GM13976 (cell line): ENCODE measurements at regions not wholly inside any gene's neighbourhood (a gene's known extent, or its start where the extent isn't known, plus 50 kb on each side); places are given as distances from the start of the nearest gene placed in this dataset.

ENCODE experiments used
- DNase-seq: peaks from one replicate; pipeline ENCODE4 v3.0.0; 2012; ENCODE audit warnings: low spot score
- in situ Hi-C: fragments of 300-500 bp; cut with MboI; formaldehyde crosslinking; loops from one replicate; pipeline ENCODE4 v1.12.0; 2022; ENCODE audit warnings: low sequenced_read_pairs, mixed read lengths, inconsistent platforms; ENCODE audit not compliant: unreplicated experiment
- TF ChIP-seq, protein P1 (sequence below): IDR thresholded peaks from 2 replicates; pipeline ENCODE4 v1.5.1; 2012; ENCODE audit warnings: borderline replicate concordance, mild to moderate bottlenecking; ENCODE audit not compliant: insufficient read depth; ENCODE audit errors: extremely low read depth, missing control alignments, control extremely low read depth

- in situ Hi-C loops, result no loop called here
- no peak for DNase-seq
- TF ChIP-seq, protein P1, sequence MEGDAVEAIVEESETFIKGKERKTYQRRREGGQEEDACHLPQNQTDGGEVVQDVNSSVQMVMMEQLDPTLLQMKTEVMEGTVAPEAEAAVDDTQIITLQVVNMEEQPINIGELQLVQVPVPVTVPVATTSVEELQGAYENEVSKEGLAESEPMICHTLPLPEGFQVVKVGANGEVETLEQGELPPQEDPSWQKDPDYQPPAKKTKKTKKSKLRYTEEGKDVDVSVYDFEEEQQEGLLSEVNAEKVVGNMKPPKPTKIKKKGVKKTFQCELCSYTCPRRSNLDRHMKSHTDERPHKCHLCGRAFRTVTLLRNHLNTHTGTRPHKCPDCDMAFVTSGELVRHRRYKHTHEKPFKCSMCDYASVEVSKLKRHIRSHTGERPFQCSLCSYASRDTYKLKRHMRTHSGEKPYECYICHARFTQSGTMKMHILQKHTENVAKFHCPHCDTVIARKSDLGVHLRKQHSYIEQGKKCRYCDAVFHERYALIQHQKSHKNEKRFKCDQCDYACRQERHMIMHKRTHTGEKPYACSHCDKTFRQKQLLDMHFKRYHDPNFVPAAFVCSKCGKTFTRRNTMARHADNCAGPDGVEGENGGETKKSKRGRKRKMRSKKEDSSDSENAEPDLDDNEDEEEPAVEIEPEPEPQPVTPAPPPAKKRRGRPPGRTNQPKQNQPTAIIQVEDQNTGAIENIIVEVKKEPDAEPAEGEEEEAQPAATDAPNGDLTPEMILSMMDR, result no peak
These were observed 108.3 kb upstream of the HDAC9 start for GRCh38 chr7:18387191-18387735.

GRCh38 chr7:18390535-18390907 is 105.0 kb upstream of the HDAC9 start:
- TF ChIP-seq, protein P1, result no peak
- in situ Hi-C loops, result no loop called here
- DNase-seq, result no peak

DNA sequence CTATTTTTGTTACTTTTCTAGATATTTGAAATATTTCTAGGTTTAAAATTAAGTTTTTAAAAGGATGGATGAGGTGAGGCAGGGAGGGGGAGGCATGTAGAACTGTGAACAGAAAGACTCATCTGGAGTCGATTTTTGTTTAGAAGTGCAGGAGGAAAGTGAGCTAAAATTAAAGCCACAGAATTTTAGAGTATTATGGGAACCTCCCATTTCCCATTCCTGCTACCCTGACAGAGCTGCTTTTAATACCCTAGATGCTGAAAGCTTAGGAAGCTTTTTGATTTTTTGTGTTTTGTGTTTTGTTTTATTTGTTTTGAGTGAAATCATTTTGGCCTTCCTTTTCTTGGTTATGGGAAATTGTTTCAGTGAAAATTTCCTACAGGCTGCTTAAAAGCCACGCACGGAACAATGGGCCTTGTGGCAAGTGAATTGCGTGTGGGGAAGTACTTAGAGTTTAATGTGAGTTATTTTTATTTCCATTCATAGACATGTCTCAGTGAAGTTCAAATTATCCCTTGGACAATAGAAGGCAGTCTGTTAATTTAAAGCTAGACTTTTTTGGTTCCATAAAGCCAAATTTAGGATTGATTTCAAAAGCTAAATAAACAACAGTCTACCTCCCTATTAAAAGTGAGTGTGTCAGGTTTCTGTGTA is 102.0 kb upstream of the HDAC9 start:
- in situ Hi-C loops, result no loop called here
- TF ChIP-seq, protein P1, result no peak
- no peak for DNase-seq

DNA sequence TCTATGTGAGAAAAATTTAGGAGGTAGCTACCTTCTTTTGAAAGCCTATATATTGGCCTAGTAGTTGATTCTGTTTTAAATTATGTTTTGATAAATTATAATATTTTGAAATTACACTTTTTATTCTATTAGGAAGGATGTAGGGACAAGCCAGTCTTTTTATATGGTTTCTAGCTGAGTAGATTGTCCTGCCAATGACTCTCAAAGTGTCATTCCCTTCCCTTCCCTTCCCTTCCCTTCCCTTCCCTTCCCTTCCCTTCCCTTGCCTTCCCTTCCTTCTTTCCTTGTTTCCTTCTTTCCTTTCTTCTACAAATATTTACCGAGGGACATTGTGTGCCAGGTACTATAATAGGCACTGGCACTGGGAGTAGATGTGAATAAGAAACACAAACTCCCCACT is 99.7 kb upstream of the HDAC9 start:
- DNase-seq, result no peak
- in situ Hi-C loops, result no loop called here
- TF ChIP-seq, protein P1, result no peak

GRCh38 chr7:18396953-18397352 is 98.6 kb upstream of the HDAC9 start:
- in situ Hi-C loops, result no loop called here
- TF ChIP-seq, protein P1, result no peak
- no peak for DNase-seq

DNA sequence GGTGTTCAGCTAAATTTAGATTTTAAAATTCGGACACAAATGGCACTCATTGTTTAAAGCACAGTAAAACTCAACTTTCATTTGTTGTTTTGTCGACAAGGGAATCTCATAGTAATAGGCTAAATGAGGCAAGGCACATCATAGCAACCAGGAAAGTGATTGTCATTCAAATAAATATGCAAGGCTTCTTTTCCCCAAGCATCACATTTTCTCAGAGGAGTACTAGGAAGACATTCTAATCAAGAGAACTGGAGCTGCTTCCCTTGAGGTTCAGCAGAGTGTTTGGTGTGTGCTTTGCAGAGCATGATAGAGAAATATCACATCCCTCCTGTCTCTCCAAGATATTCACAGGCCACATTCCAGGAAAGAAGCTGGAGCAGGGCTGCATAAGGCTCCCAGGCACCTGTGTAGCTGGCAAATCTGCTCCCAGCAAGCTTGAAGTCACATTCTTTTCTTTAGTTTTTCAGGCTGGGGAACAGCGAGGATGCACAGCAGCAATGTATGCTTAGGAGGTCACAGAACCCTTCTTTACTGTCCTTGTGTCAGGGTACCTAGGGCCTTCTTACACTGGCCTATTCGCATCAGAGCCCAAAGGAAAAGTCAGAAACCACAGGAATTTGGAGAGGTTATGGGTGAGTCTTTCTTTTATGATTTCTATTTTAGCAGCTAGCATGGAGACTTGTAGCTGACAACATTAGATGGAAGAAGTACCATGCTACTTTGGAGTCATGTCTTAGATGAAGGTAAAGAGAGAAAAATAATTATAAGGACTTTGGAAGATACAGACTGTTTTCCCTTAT is 95.9 kb upstream of the HDAC9 start:
- in situ Hi-C loops, result no loop called here
- TF ChIP-seq, protein P1, result no peak
- DNase-seq, result no peak
